Ectodermal cell (in vitro differentiated cells): ENCODE measurements at regions not wholly inside any gene's neighbourhood (a gene's known extent, or its start where the extent isn't known, plus 50 kb on each side); places are given as distances from the start of the nearest gene placed in this dataset.
"Not testable (repeated sequence)": the region's sequence is repeated elsewhere in the genome, so short reads cannot be mapped to it uniquely, and the experiment has no call there.

ENCODE experiments used
- H3K27ac ChIP-seq: 2 replicates; pipeline ENCODE4 v1.7.0; 2013; ENCODE audit warnings: mild to moderate bottlenecking, low read depth, low read length; ENCODE audit not compliant: insufficient read depth, poor library complexity, severe bottlenecking
- H3K27me3 ChIP-seq: 2 replicates; pipeline ENCODE4 v1.7.0; 2013; ENCODE audit warnings: mild to moderate bottlenecking, low read length; ENCODE audit not compliant: insufficient read depth, control insufficient read depth, poor library complexity, severe bottlenecking
- H3K36me3 ChIP-seq: one replicate; pipeline ENCODE4 v1.7.0; 2013; ENCODE audit warnings: low read length; ENCODE audit not compliant: control insufficient read depth, insufficient read depth
- H3K4me1 ChIP-seq: one replicate; pipeline ENCODE4 v1.7.0; 2013; ENCODE audit warnings: low read length; ENCODE audit not compliant: control insufficient read depth, insufficient read depth
- H3K4me3 ChIP-seq: 2 replicates; pipeline ENCODE4 v1.7.0; 2013; ENCODE audit warnings: low read depth, low read length, control low read depth; ENCODE audit not compliant: insufficient read depth
- H3K9me3 ChIP-seq: 2 replicates; pipeline ENCODE4 v1.7.0; 2013; ENCODE audit warnings: mild to moderate bottlenecking, low read length, moderate library complexity; ENCODE audit not compliant: control insufficient read depth
- WGBS, 2 experiments: methylation state at CpG; one replicate each; pipeline ENCODE4 v1.1.7; 2013; ENCODE audit warnings: missing lambda C conversion rate in 2 of 2; 5-methylcytosine and 5-hydroxymethylcytosine counted together

DNA sequence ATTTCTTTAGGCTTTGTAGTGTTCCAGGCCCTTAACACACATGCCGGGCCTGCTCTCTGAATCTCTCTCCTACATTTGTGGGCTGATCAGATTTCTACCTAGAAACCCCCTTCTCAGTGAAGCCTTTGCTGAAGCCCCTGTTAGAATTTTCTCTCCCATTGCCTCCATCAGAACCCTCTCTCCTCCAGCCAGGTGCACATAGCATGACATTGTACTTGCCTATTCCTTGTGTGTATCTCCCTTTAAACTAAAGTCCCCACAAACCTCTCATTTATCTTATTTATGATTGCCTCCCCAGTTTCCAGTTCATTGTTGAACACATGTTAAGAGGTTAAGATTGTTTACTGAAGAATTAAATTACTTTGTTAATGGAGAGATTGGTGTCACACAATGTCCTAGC is 325.5 kb upstream of the CITED2 start:
- no peaks in the 10 kb centered on the region for H3K9me3 ChIP-seq
- H3K27me3 ChIP-seq, result no peaks in the 10 kb centered on the region
- 89 to 100% methylated on average over 1 of the region's 1 CpG for WGBS, 2 experiments
- H3K4me1 ChIP-seq, result no peaks in the 10 kb centered on the region
- no peak overlapping the region for H3K4me3 ChIP-seq
- H3K27ac ChIP-seq, result no peak overlapping the region
- no peaks in the 10 kb centered on the region for H3K36me3 ChIP-seq

DNA sequence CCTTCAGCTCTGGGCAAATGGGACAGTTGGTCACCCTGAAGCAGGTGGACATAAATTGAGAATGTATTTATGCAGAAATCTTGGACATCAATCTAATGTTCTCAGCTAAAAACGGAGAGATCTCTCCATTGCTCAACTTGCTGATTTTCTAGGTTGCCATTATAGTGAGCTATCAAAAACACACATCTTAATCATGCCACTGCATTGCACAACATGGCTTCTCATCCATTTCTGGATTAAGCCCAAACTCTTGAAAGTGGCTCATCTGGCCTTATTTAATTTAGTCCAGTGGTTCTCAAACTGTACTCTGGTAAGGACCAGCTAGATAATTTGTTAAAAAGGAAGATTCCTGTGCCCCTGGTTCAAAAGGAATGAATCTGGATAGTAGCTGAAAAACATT is 324.9 kb upstream of the CITED2 start:
- 85 to 94% methylated on average over 1 of the region's 1 CpG for WGBS, 2 experiments
- H3K4me3 ChIP-seq, result no peak overlapping the region
- H3K27me3 ChIP-seq, result no peaks in the 10 kb centered on the region
- H3K4me1 ChIP-seq, result no peaks in the 10 kb centered on the region
- H3K9me3 ChIP-seq, result no peaks in the 10 kb centered on the region
- no peaks in the 10 kb centered on the region for H3K36me3 ChIP-seq
- no peak overlapping the region for H3K27ac ChIP-seq

DNA sequence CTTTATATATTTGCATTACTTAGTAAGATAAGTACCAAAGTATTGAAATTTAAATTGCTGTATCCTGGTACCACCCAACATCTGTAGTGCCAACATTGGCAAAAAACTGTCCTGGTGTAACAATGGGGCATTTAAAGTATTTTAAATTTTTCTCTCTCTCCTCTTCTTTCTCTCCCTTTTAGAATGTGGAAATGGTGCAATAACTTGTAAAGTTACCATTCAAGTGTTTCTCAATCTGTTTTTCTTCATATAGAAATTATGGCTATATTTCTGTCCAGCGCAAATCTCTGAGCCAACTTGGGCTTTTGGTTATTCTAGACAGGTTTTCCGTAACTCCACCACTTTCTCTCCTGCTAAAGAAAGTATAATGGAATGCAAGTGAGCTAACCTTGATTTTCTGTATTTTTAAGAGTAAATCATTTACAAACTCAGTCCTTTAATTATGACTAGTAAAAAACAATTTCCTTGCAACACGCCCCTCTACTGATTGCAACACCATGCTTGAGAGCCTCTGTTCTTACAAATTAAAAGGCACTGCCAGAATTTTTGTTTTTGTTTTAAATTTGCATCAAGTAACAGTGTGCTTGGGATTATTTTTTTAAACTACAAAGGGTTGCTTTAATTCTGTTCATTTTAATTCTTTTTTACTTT is 324.2 kb upstream of the CITED2 start:
- Histone ChIP-seq H3K4me3 (no peak overlapping the region), H3K9me3 (no peaks in the 10 kb centered on the region), H3K4me1 (no peaks in the 10 kb centered on the region), H3K36me3 (no peaks in the 10 kb centered on the region), H3K27ac (no peak overlapping the region), H3K27me3 (no peaks in the 10 kb centered on the region)
- WGBS, 2 experiments, result 95 to 98% methylated on average over 3 of the region's 3 CpGs

DNA sequence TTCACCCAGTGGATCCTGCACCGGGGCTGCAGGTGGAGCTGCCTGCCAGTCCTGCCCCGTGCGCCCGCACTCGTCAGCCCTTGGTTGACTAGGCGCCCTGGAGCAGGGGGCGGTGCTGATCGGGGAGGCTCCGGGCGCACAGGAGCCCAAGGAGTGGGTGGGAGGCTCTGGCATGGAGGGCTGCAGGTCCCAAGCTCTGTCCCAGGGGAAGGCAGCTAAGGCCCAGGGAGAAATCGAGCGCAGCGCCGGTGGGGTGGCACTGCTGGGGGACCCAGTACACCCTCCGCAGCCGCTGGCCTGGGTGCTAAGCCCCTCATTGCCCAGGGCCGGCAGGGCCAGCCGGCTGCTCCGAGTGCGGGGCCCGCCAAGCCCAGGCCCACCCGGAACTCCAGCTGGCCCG is 323.4 kb upstream of the CITED2 start:
- H3K4me1 ChIP-seq, H3K27ac ChIP-seq, H3K4me3 ChIP-seq, H3K27me3 ChIP-seq, H3K9me3 ChIP-seq, H3K36me3 ChIP-seq: not testable (repeated sequence)
- WGBS, 2 experiments, result 93 to 94% methylated on average over 23 of the region's 23 CpGs

DNA sequence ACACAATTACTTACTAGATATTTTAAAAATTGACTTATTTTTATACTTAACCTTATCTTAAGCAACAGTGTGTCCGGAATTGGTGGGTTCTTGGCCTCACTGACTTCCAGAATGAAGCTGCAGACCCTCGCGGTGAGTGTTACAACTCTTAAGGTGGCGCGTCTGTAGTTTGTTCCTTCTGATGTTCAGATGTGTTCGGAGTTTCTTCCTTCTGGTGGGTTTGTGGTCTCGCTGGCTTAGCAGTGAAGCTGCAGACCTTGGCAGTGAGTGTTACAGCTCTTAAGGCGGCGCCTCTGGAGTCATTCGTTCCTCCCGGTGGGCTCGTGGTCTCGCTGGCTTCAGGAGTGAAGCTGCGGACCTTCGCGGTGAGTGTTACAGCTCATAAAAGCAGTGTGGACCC is 322.5 kb upstream of the CITED2 start:
- H3K9me3 ChIP-seq, H3K4me3 ChIP-seq, H3K27ac ChIP-seq, H3K36me3 ChIP-seq, H3K4me1 ChIP-seq, H3K27me3 ChIP-seq: not testable (repeated sequence)
- WGBS, 2 experiments, result 95 to 97% methylated on average over 16 of the region's 16 CpGs

DNA sequence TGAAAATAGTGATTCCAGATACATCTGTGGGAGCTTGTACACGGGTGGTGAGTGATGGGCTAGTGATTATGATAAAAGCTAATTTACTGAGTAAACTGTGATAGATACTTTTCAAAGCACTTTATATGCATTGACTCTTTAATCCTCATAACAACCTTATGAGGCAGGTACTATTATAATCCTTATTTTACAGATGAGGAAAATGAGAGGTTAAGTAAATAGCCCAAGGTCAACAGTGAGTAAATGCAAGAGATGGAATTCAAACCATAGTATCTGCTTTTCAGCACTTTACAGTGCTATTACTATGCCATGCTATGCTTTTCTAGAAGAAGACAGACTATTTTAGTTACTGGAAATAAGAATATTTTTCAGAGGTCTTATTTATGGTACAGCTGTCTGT is 320.9 kb upstream of the CITED2 start:
- H3K9me3 ChIP-seq, result no peaks in the 10 kb centered on the region
- no peaks in the 10 kb centered on the region for H3K27me3 ChIP-seq
- no peaks in the 10 kb centered on the region for H3K36me3 ChIP-seq
- H3K4me3 ChIP-seq, result no peak overlapping the region
- H3K4me1 ChIP-seq, result no peaks in the 10 kb centered on the region
- WGBS, 2 experiments, result 100% methylated on average over 1 of the region's 1 CpG
- no peak overlapping the region for H3K27ac ChIP-seq

DNA sequence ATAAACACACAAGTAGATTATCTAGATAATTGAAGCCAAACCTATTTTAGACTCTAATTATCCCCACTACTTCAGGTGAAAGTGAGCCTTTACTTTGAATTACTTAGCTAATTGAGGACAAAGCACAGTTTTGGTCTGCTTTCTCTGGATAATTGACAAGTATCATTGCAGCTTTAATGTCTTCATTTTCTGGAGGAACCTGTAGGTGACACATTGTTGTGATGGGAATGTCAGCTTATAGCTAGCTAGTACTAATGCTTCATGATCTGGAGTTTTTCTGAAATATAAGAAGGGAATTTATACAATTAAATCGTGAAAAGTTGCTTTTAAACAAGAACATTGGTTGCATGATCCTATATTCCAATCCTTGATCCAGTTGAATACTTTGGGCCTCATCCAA is 319.3 kb upstream of the CITED2 start:
- Histone ChIP-seq H3K27ac (no peak overlapping the region), H3K27me3 (no peaks in the 10 kb centered on the region), H3K4me1 (no peaks in the 10 kb centered on the region), H3K9me3 (no peaks in the 10 kb centered on the region), H3K36me3 (no peaks in the 10 kb centered on the region), H3K4me3 (no peak overlapping the region)
- WGBS, 2 experiments, result 82 to 84% methylated on average over 1 of the region's 1 CpG

DNA sequence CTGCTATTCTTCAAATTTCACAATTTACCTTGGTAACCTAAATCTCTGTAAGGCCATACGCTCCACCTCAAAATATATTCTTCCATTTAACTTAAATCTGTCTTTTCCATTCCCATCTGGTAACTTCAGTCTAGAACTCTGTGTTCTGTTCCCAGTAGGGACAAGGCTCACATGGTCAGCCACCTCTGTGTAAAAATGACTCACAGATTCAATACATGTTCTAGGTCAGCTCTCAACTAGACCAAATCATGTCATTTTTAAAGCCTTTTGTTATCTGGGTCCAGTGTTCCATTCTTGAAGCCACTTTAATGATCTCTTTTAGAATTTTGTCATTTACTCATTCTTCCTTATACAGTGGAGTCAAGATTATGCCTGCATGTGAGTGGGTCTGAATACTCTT is 315.6 kb upstream of the CITED2 start:
- WGBS, 2 experiments, result 93% methylated on average over 1 of the region's 1 CpG
- H3K36me3 ChIP-seq, result no peaks in the 10 kb centered on the region
- no peaks in the 10 kb centered on the region for H3K4me1 ChIP-seq
- no peaks in the 10 kb centered on the region for H3K27me3 ChIP-seq
- no peaks in the 10 kb centered on the region for H3K9me3 ChIP-seq
- H3K27ac ChIP-seq, result no peak overlapping the region
- no peak overlapping the region for H3K4me3 ChIP-seq

DNA sequence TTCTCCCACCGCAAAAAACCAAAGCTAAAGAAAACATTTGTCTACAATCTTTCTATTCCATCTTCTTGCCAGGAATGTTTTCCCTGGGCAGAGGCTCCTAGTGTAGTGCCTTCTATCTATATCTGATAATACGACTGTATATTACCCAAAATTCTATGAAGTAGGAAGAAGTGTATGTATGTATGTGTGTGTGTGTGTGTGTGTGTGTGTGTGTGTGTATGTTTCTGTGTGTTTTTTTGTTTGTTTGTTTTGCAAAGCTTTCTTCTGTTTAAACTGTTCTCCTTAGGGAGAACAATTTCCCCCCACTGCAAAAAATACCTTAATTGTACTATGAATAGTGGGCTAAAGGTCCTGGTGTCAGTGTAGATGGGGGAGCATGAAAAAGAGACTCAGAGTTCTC is 312.6 kb upstream of the CITED2 start:
- Histone ChIP-seq H3K36me3 (no peaks in the 10 kb centered on the region), H3K27ac (no peak overlapping the region), H3K27me3 (no peaks in the 10 kb centered on the region), H3K4me3 (no peak overlapping the region), H3K9me3 (no peaks in the 10 kb centered on the region), H3K4me1 (no peaks in the 10 kb centered on the region)
- WGBS, 2 experiments, result 89 to 100% methylated on average over 1 to 2 of the region's 2 CpGs

DNA sequence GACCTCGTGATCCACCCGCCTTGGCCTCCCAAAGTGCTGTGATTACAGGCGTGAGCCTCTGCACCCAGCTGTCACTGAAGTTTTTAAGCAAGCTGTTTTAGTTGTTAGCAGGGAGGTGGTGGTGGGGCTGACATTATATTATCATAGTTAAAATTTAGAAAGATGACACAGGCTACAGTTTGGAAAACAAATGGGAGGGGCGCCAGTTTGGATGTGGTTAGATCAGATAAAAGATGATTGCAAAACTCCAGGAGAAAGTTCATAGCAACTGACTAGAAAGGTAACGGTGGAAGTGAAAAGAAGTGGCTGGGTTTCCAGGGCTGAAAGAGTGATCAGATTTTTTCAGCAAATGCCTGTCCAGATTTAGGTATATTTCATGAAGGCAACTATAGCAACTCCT is 311.9 kb upstream of the CITED2 start:
- 87 to 90% methylated on average over 5 of the region's 5 CpGs for WGBS, 2 experiments
- Histone ChIP-seq H3K36me3 (no peaks in the 10 kb centered on the region), H3K27me3 (no peaks in the 10 kb centered on the region), H3K27ac (no peak overlapping the region), H3K4me3 (no peak overlapping the region), H3K9me3 (no peaks in the 10 kb centered on the region), H3K4me1 (no peaks in the 10 kb centered on the region)

DNA sequence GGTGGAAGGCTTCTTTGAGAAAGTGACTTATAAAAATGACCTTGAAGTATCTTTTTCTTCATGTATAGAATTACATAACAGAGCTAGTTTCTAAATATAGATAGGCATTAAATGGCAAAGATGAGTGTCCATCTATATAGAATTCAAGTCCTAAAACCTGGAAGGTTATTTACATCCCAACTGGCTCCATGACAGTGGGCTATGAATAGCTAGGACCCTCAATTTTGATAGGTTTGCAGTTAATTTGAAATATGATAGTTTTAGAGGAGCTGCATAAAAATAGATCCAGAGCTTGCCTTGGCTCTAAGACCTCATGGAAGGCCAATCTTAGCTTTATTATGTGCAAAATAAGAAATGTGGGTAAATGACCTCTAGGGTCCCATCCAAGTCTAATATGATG is 310.6 kb upstream of the CITED2 start:
- Histone ChIP-seq H3K36me3 (no peaks in the 10 kb centered on the region), H3K4me3 (no peak overlapping the region), H3K27ac (no peak overlapping the region), H3K4me1 (no peaks in the 10 kb centered on the region), H3K27me3 (no peaks in the 10 kb centered on the region), H3K9me3 (no peaks in the 10 kb centered on the region)
